MM.1S (cell line): ENCODE measurements at regions not wholly inside any gene's neighbourhood (a gene's known extent, or its start where the extent isn't known, plus 50 kb on each side); places are given as distances from the start of the nearest gene placed in this dataset.

Source experiments
- EZH2phosphoT487 ChIP-seq: fragments of 300-600 bp; sonication (generic); IDR thresholded peaks from 2 replicates; pipeline ENCODE4 v1.6.1; 2018; ENCODE audit warnings: antibody characterized with exemption, low read length
- TF ChIP-seq, protein P1 (sequence below): fragments of 300-600 bp; sonication (generic); IDR thresholded peaks from 2 replicates; pipeline ENCODE4 v1.5.1; 2016; ENCODE audit warnings: antibody characterized with exemption, low read length, mixed read lengths

GRCh38 chr13:56869671-56870070, 271.0 kb upstream of the PRR20A start:
- TF ChIP-seq, protein P1, sequence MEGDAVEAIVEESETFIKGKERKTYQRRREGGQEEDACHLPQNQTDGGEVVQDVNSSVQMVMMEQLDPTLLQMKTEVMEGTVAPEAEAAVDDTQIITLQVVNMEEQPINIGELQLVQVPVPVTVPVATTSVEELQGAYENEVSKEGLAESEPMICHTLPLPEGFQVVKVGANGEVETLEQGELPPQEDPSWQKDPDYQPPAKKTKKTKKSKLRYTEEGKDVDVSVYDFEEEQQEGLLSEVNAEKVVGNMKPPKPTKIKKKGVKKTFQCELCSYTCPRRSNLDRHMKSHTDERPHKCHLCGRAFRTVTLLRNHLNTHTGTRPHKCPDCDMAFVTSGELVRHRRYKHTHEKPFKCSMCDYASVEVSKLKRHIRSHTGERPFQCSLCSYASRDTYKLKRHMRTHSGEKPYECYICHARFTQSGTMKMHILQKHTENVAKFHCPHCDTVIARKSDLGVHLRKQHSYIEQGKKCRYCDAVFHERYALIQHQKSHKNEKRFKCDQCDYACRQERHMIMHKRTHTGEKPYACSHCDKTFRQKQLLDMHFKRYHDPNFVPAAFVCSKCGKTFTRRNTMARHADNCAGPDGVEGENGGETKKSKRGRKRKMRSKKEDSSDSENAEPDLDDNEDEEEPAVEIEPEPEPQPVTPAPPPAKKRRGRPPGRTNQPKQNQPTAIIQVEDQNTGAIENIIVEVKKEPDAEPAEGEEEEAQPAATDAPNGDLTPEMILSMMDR, result no peak
- no peak for TF ChIP-seq EZH2phosphoT487
